MCF 10A (cell line): ENCODE measurements at regions not wholly inside any gene's neighbourhood (a gene's known extent, or its start where the extent isn't known, plus 50 kb on each side); places are given as distances from the start of the nearest gene placed in this dataset.
A peak's percentile ranks its signal among the peaks of the same experiment; 100 is the strongest.

Experiments used
- BruUV-seq: library from RNA; stranded (reverse); fragments of 400-500 nt; replicated peaks from 2 replicates; lab custom pipeline; 2021; lab: Mats Ljungman, UMichigan
- CTCF ChIA-PET: fragments of 300-600 bp; sonication (Branson Sonifier 250); formaldehyde crosslinking; extraction: SDS; loops from one replicate; lab custom pipeline; 2021; ENCODE audit warnings: antibody characterized with exemption, inconsistent platforms; lab: Yijun Ruan, JAX
- POLR2A ChIA-PET: fragments of 300-600, 350-650 bp; sonication (Branson Sonifier 250); formaldehyde crosslinking; extraction: SDS; loops from one replicate; lab custom pipeline; 2020; ENCODE audit warnings: antibody characterized with exemption, inconsistent platforms; lab: Yijun Ruan, JAX
- DNase-seq: peaks from one replicate; pipeline ENCODE4 v3.0.0-alpha.2; 2018; ENCODE audit not compliant: unreplicated experiment
- H3K27ac Mint-ChIP-seq: one replicate; pipeline ENCODE4 v1.8.0; 2022; ENCODE audit warnings: mild to moderate bottlenecking, low read depth, mixed read lengths; ENCODE audit not compliant: unreplicated experiment
- H3K27me3 Mint-ChIP-seq: one replicate; pipeline ENCODE4 v1.8.0; 2022; ENCODE audit warnings: mixed read lengths; ENCODE audit not compliant: insufficient read depth, unreplicated experiment
- H3K36me3 Mint-ChIP-seq: one replicate; pipeline ENCODE4 v1.8.0; 2022; ENCODE audit warnings: mild to moderate bottlenecking, moderate library complexity, mixed read lengths; ENCODE audit not compliant: insufficient read depth, unreplicated experiment
- H3K4me1 Mint-ChIP-seq: one replicate; pipeline ENCODE4 v1.8.0; 2022; ENCODE audit warnings: mixed read lengths; ENCODE audit not compliant: insufficient read depth, unreplicated experiment
- H3K4me3 Mint-ChIP-seq: one replicate; pipeline ENCODE4 v1.8.0; 2022; ENCODE audit warnings: mild to moderate bottlenecking, moderate library complexity, mixed read lengths; ENCODE audit not compliant: unreplicated experiment
- H3K9me3 Mint-ChIP-seq: one replicate; pipeline ENCODE4 v1.8.0; 2022; ENCODE audit warnings: mixed read lengths; ENCODE audit not compliant: unreplicated experiment
- CTCF ChIP-seq: fragments of 200-600 bp; IDR thresholded peaks from one replicate; pipeline ENCODE4 v1.8.0; 2022; ENCODE audit warnings: antibody characterized with exemption, mild to moderate bottlenecking; ENCODE audit not compliant: unreplicated experiment
- intact Hi-C: fragments of 100-400 bp; cut with micrococcal nuclease; formaldehyde crosslinking; loops from 2 replicates; pipeline ENCODE4 v1.14.1; 2022

GRCh38 chr12:98222135-98222534, 293.3 kb upstream of the TMPO start:
- no peak for DNase-seq
- Mint-ChIP-seq H3K4me3 (no peak overlapping the region), H3K27ac (no peak overlapping the region), H3K4me1 (no peaks in the 10 kb centered on the region), H3K27me3 (peaks cover 65% of the 10 kb centered on the region), H3K36me3 (no peaks in the 10 kb centered on the region), H3K9me3 (no peaks in the 10 kb centered on the region)
- intact Hi-C loops: no loop called here
- no TSS peak for BruUV-seq
- CTCF ChIA-PET: no interaction called here
- no peak for TF ChIP-seq CTCF
- POLR2A ChIA-PET: no interaction called here

GRCh38 chr12:98224584-98225221, 290.7 kb upstream of the TMPO start:
- BruUV-seq: no TSS peak
- ChIA-PET CTCF (interaction anchor here (0.6 to 0.7 kb wide), 2 partner anchors 332 to 1193 kb away, joined by 3 to 4 read pairs; no protein-coding TSS in a partner anchor), POLR2A (no interaction called here)
- Mint-ChIP-seq H3K9me3 (no peaks in the 10 kb centered on the region), H3K27me3 (peaks cover 65% of the 10 kb centered on the region), H3K27ac (no peak overlapping the region), H3K4me1 (no peaks in the 10 kb centered on the region), H3K36me3 (no peaks in the 10 kb centered on the region), H3K4me3 (no peak overlapping the region)
- no peak for DNase-seq
- no peak for TF ChIP-seq CTCF
- intact Hi-C loops: no loop called here

- TF ChIP-seq CTCF: no peak
- H3K27me3 Mint-ChIP-seq: peaks cover 51% of the 10 kb centered on the region
- POLR2A ChIA-PET: no interaction called here
- no peak overlapping the region for H3K27ac Mint-ChIP-seq
- CTCF ChIA-PET: interaction anchor here (1.5 kb wide), 1 partner anchor 143 kb away, joined by 3 read pairs; no protein-coding TSS in a partner anchor
- BruUV-seq: no TSS peak
- DNase-seq: peak; percentile 29
- no peaks in the 10 kb centered on the region for H3K4me1 Mint-ChIP-seq
- no peaks in the 10 kb centered on the region for H3K9me3 Mint-ChIP-seq
- H3K4me3 Mint-ChIP-seq: no peak overlapping the region
- H3K36me3 Mint-ChIP-seq: no peaks in the 10 kb centered on the region
- intact Hi-C loops: loop anchor here (2.0 kb wide), 1 partner anchor 146 kb away; no protein-coding TSS in a partner anchor
These were observed 288.2 kb upstream of the TMPO start for GRCh38 chr12:98227162-98227561.

GRCh38 chr12:98228683-98229539, 286.5 kb upstream of the TMPO start:
- H3K27ac Mint-ChIP-seq: no peak overlapping the region
- no TSS peak for BruUV-seq
- CTCF ChIA-PET: no interaction called here

More at GRCh38 chr12:98228683-98229539, 286.5 kb upstream of the TMPO start:
- DNase-seq: no peak
- no peaks in the 10 kb centered on the region for H3K9me3 Mint-ChIP-seq
- intact Hi-C loops: no loop called here
- H3K36me3 Mint-ChIP-seq: no peaks in the 10 kb centered on the region
- peaks cover 35% of the 10 kb centered on the region for H3K27me3 Mint-ChIP-seq
- H3K4me1 Mint-ChIP-seq: no peaks in the 10 kb centered on the region
- no peak for TF ChIP-seq CTCF
- POLR2A ChIA-PET: no interaction called here
- H3K4me3 Mint-ChIP-seq: no peak overlapping the region
